ENCODE measurements at regions not wholly inside any gene's neighbourhood (a gene's known extent, or its start where the extent isn't known, plus 50 kb on each side); places are given as distances from the start of the nearest gene placed in this dataset.

- H3K4me3 ChIP-seq (ENCODE audit: insufficient read depth, low read depth, low read length, poor library complexity, severe bottlenecking) = no peak overlapping the region
- no peaks in the 10 kb centered on the region for H3K4me1 ChIP-seq (ENCODE audit: control insufficient read depth, insufficient read depth, low read length, poor library complexity, severe bottlenecking)
- DNase-seq = no peak
- no peak overlapping the region for H3K27ac ChIP-seq (ENCODE audit: insufficient read depth, low read length, poor library complexity, severe bottlenecking)
- H3K9me3 ChIP-seq (ENCODE audit: control insufficient read depth, low read length) = no peaks in the 10 kb centered on the region
- H3K36me3 ChIP-seq (ENCODE audit: control insufficient read depth, insufficient read depth, low read length) = no peaks in the 10 kb centered on the region
- no peaks in the 10 kb centered on the region for H3K27me3 ChIP-seq (replicated peaks; ENCODE audit: control insufficient read depth, insufficient read depth, low read length, poor library complexity, severe bottlenecking)
Measured at GRCh38 chr9:129395633-129396364, 217.7 kb upstream of the IER5L start.

DNA sequence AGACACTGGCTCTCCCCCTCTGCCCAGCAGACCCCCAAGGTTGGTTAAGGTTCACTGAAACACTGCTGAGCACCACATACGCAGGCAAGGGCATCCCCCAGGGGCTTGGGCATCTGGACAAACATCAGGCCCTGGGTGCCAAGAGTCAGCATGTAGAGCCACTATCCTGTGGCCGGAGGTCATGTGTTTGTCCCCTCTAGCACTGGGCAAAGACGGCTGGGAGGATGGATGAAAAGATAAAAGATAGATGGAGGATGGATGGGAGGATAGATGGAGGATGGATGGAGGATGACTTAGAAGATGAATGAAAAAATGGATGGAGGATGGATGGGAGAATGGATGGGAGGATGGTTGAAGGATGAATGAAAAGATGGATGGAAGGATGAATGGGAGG is 216.8 kb upstream of the IER5L start:
- Histone ChIP-seq H3K36me3 (ENCODE audit: control insufficient read depth, insufficient read depth, low read length) (no peaks in the 10 kb centered on the region), H3K27me3 (replicated peaks; ENCODE audit: control insufficient read depth, insufficient read depth, low read length, poor library complexity, severe bottlenecking) (no peaks in the 10 kb centered on the region)

DNA sequence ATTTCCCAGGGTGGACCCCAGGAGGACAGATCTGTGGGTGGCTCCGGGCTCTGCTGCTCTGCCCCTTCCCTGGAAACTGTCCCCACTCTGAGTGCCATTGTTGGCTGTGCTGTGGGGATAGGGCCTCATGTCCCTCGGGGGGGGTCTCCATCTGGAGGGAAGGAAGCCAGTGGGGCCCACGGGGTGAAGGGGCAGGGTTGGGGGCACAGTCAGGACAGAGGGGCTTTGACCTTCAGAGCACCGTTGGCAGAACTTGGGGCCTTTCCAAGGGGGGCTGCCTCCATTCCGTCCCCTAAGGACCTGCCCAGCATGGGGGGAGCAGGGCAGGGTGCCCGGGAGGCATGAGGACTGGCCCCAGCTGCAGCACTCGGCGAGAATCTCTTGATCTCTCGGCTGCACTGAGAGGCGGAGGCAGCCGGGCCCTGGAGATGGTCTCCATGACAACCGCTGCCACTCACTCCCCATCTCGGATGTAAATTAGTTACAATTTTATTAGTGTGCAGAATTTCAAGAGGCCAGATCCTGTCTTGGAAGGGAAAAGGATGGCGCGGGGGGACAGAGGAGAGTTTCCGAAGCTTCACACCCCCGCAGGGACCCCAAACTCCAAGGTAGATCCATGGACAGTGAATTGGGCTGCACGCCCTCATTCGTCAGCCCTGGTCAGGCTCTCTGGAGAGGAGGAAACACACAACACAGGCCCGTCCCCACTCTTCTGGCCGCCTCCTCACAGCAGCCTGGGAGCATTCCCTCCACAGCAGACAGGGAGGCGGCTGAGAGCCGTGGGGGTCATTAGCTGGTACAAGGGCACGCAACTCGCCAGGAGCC is 216.2 kb upstream of the IER5L start:
- Histone ChIP-seq H3K27ac (ENCODE audit: insufficient read depth, low read length, poor library complexity, severe bottlenecking) (no peak overlapping the region), H3K27me3 (replicated peaks; ENCODE audit: control insufficient read depth, insufficient read depth, low read length, poor library complexity, severe bottlenecking) (no peaks in the 10 kb centered on the region), H3K36me3 (ENCODE audit: control insufficient read depth, insufficient read depth, low read length) (no peaks in the 10 kb centered on the region), H3K4me1 (ENCODE audit: control insufficient read depth, insufficient read depth, low read length, poor library complexity, severe bottlenecking) (no peaks in the 10 kb centered on the region), H3K4me3 (ENCODE audit: insufficient read depth, low read depth, low read length, poor library complexity, severe bottlenecking) (no peak overlapping the region), H3K9me3 (ENCODE audit: control insufficient read depth, low read length) (no peaks in the 10 kb centered on the region)
- no peak for DNase-seq

More for the DNA sequence above, 216.8 kb upstream of the IER5L start:
- Histone ChIP-seq H3K9me3 (ENCODE audit: control insufficient read depth, low read length) (no peaks in the 10 kb centered on the region), H3K27ac (ENCODE audit: insufficient read depth, low read length, poor library complexity, severe bottlenecking) (no peak overlapping the region), H3K4me3 (ENCODE audit: insufficient read depth, low read depth, low read length, poor library complexity, severe bottlenecking) (no peak overlapping the region), H3K4me1 (ENCODE audit: control insufficient read depth, insufficient read depth, low read length, poor library complexity, severe bottlenecking) (no peaks in the 10 kb centered on the region)
- DNase-seq = no peak

GRCh38 chr9:129393064-129393463 is 215.0 kb upstream of the IER5L start:
- Histone ChIP-seq H3K27ac (ENCODE audit: insufficient read depth, low read length, poor library complexity, severe bottlenecking) (no peak overlapping the region), H3K4me1 (ENCODE audit: control insufficient read depth, insufficient read depth, low read length, poor library complexity, severe bottlenecking) (no peaks in the 10 kb centered on the region), H3K9me3 (ENCODE audit: control insufficient read depth, low read length) (no peaks in the 10 kb centered on the region), H3K36me3 (ENCODE audit: control insufficient read depth, insufficient read depth, low read length) (no peaks in the 10 kb centered on the region), H3K27me3 (replicated peaks; ENCODE audit: control insufficient read depth, insufficient read depth, low read length, poor library complexity, severe bottlenecking) (no peaks in the 10 kb centered on the region), H3K4me3 (ENCODE audit: insufficient read depth, low read depth, low read length, poor library complexity, severe bottlenecking) (no peak overlapping the region)
- no peak for DNase-seq

- Histone ChIP-seq H3K27me3 (replicated peaks; ENCODE audit: control insufficient read depth, insufficient read depth, low read length, poor library complexity, severe bottlenecking) (no peaks in the 10 kb centered on the region), H3K4me3 (ENCODE audit: insufficient read depth, low read depth, low read length, poor library complexity, severe bottlenecking) (no peak overlapping the region), H3K36me3 (ENCODE audit: control insufficient read depth, insufficient read depth, low read length) (no peaks in the 10 kb centered on the region), H3K9me3 (ENCODE audit: control insufficient read depth, low read length) (no peaks in the 10 kb centered on the region), H3K4me1 (ENCODE audit: control insufficient read depth, insufficient read depth, low read length, poor library complexity, severe bottlenecking) (no peaks in the 10 kb centered on the region), H3K27ac (ENCODE audit: insufficient read depth, low read length, poor library complexity, severe bottlenecking) (no peak overlapping the region)
- no peak for DNase-seq
Measured at GRCh38 chr9:129392093-129392541, 214.1 kb upstream of the IER5L start.

GRCh38 chr9:129391221-129391661 is 213.2 kb upstream of the IER5L start:
- Histone ChIP-seq H3K4me3 (ENCODE audit: insufficient read depth, low read depth, low read length, poor library complexity, severe bottlenecking) (no peak overlapping the region), H3K27me3 (replicated peaks; ENCODE audit: control insufficient read depth, insufficient read depth, low read length, poor library complexity, severe bottlenecking) (no peaks in the 10 kb centered on the region)
- no peak for DNase-seq

DNA sequence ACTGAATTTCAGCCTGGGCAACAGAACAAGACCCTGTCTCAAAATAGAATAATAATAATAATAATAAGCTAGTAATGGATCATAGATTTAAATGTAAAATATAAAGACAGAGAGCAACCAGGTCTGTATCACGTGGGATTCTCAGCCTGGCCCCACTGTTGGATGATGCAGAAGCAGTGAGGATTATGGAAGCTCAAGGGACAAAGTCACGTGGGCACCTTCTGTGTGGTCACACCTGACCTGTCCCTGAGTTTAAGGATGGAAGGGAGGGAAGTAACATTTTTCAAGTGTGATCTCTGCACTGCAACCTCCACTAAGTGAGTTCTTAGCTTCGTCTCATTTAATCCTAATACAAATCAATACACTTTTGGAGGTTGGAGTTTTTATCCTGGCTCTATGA is 212.5 kb upstream of the IER5L start:
- H3K27ac ChIP-seq (ENCODE audit: insufficient read depth, low read length, poor library complexity, severe bottlenecking) = no peak overlapping the region
- no peaks in the 10 kb centered on the region for H3K9me3 ChIP-seq (ENCODE audit: control insufficient read depth, low read length)
- H3K4me3 ChIP-seq (ENCODE audit: insufficient read depth, low read depth, low read length, poor library complexity, severe bottlenecking) = no peak overlapping the region
- DNase-seq = no peak
- H3K27me3 ChIP-seq (replicated peaks; ENCODE audit: control insufficient read depth, insufficient read depth, low read length, poor library complexity, severe bottlenecking) = no peaks in the 10 kb centered on the region
- H3K36me3 ChIP-seq (ENCODE audit: control insufficient read depth, insufficient read depth, low read length) = no peaks in the 10 kb centered on the region
- H3K4me1 ChIP-seq (ENCODE audit: control insufficient read depth, insufficient read depth, low read length, poor library complexity, severe bottlenecking) = no peaks in the 10 kb centered on the region

More at GRCh38 chr9:129391221-129391661, 213.2 kb upstream of the IER5L start:
- Histone ChIP-seq H3K36me3 (ENCODE audit: control insufficient read depth, insufficient read depth, low read length) (no peaks in the 10 kb centered on the region), H3K9me3 (ENCODE audit: control insufficient read depth, low read length) (no peaks in the 10 kb centered on the region), H3K4me1 (ENCODE audit: control insufficient read depth, insufficient read depth, low read length, poor library complexity, severe bottlenecking) (no peaks in the 10 kb centered on the region), H3K27ac (ENCODE audit: insufficient read depth, low read length, poor library complexity, severe bottlenecking) (no peak overlapping the region)

DNA sequence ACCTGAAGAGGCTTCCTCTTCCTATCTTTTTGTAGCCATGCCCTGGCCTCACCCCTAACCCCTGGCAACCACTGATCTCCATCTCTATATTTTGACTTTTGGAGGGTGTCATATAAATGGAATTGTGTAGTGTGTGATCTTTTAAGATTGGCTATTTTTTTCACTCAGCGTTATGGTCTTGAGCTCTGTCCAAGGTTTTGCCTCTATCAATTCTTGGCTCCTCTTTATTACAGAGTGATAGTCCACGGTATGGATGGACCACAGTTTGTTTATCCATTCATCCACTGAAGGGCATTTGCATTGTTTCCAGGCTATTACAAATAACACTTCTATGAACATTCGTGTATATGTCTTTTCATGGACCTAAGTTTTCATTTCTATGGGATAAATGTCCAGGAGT is 209.8 kb upstream of the IER5L start:
- DNase-seq = no peak
- no peaks in the 10 kb centered on the region for H3K27me3 ChIP-seq (replicated peaks; ENCODE audit: control insufficient read depth, insufficient read depth, low read length, poor library complexity, severe bottlenecking)

DNA sequence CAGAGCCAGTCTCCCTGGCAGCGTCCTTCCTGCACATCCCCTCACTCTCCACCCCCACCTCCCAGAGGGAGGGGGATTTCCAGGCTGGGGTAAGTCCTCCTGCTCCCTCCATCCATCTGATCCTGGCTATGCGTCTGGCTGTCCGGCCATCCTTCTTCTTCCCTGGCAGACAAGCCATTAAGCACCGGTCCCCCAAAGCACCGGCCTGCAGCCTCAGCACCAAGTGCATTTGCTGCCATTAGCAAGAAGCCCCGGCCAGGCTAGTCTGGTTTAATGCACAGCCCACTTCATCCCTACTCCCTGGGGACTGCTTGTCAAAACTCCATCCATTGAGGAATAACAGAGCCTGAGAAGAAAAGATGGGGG is 208.7 kb upstream of the IER5L start:
- H3K4me3 ChIP-seq (ENCODE audit: insufficient read depth, low read depth, low read length, poor library complexity, severe bottlenecking) = no peak overlapping the region
- no peaks in the 10 kb centered on the region for H3K27me3 ChIP-seq (replicated peaks; ENCODE audit: control insufficient read depth, insufficient read depth, low read length, poor library complexity, severe bottlenecking)
- H3K36me3 ChIP-seq (ENCODE audit: control insufficient read depth, insufficient read depth, low read length) = no peaks in the 10 kb centered on the region

More for the DNA sequence above, 209.8 kb upstream of the IER5L start:
- H3K27ac ChIP-seq (ENCODE audit: insufficient read depth, low read length, poor library complexity, severe bottlenecking) = no peak overlapping the region
- H3K4me1 ChIP-seq (ENCODE audit: control insufficient read depth, insufficient read depth, low read length, poor library complexity, severe bottlenecking) = peaks cover 5% of the 10 kb centered on the region
- H3K4me3 ChIP-seq (ENCODE audit: insufficient read depth, low read depth, low read length, poor library complexity, severe bottlenecking) = no peak overlapping the region
- H3K9me3 ChIP-seq (ENCODE audit: control insufficient read depth, low read length) = no peaks in the 10 kb centered on the region
- H3K36me3 ChIP-seq (ENCODE audit: control insufficient read depth, insufficient read depth, low read length) = no peaks in the 10 kb centered on the region

More for the DNA sequence above, 208.7 kb upstream of the IER5L start:
- no peaks in the 10 kb centered on the region for H3K9me3 ChIP-seq (ENCODE audit: control insufficient read depth, low read length)
- DNase-seq = no peak
- peaks cover 6% of the 10 kb centered on the region for H3K4me1 ChIP-seq (ENCODE audit: control insufficient read depth, insufficient read depth, low read length, poor library complexity, severe bottlenecking)
- no peak overlapping the region for H3K27ac ChIP-seq (ENCODE audit: insufficient read depth, low read length, poor library complexity, severe bottlenecking)
